SU-DHL-6 (cell line): ENCODE measurements at regions not wholly inside any gene's neighbourhood (a gene's known extent, or its start where the extent isn't known, plus 50 kb on each side); places are given as distances from the start of the nearest gene placed in this dataset.

Experiments
- H2AFZ ChIP-seq: fragments of 200-600 bp; sonication (generic); 2 replicates; pipeline ENCODE4 v1.6.1; 2014; ENCODE audit warnings: low read depth, mild to moderate bottlenecking, moderate library complexity, mixed read lengths, antibody characterized with exemption, low read length; ENCODE audit not compliant: severe bottlenecking
- H3F3A ChIP-seq: fragments of 200-600 bp; shearing (Covaris generic); 2 replicates; pipeline ENCODE4 v1.6.0; 2016; ENCODE audit warnings: antibody characterized with exemption, mild to moderate bottlenecking; ENCODE audit not compliant: insufficient read depth
- H3K27ac ChIP-seq: fragments of 200-600 bp; sonication (generic); 2 replicates; pipeline ENCODE4 v1.5.1; 2016; ENCODE audit warnings: low read depth, mild to moderate bottlenecking, low read length, moderate library complexity, mixed read lengths
- H3K27me3 ChIP-seq: fragments of 200-600 bp; sonication (generic), shearing (Covaris generic); 2 replicates; pipeline ENCODE4 v1.6.0; 2014; ENCODE audit warnings: mild to moderate bottlenecking, low read length
- H3K36me3 ChIP-seq: fragments of 200-600 bp; sonication (generic); 2 replicates; pipeline ENCODE4 v1.6.1; 2014; ENCODE audit warnings: mild to moderate bottlenecking, low read length, mixed read lengths
- H3K4me2 ChIP-seq: fragments of 300-600, 200-600 bp; shearing (Covaris generic), sonication (generic); 2 replicates; pipeline ENCODE4 v1.6.0; 2014; ENCODE audit warnings: low read length, low read depth, mild to moderate bottlenecking; ENCODE audit not compliant: poor library complexity, severe bottlenecking
- H3K4me3 ChIP-seq: fragments of 200-600 bp; sonication (generic); 2 replicates; pipeline ENCODE4 v1.5.1; 2014; ENCODE audit warnings: antibody characterized with exemption, low read length, mild to moderate bottlenecking, mixed read lengths; ENCODE audit not compliant: insufficient read depth, poor library complexity, severe bottlenecking
- H3K79me2 ChIP-seq: fragments of 200-600 bp; sonication (generic); 2 replicates; pipeline ENCODE4 v1.6.1; 2014; ENCODE audit warnings: mild to moderate bottlenecking, low read length, moderate library complexity; ENCODE audit not compliant: insufficient read depth
- H3K9ac ChIP-seq: fragments of 200-600 bp; sonication (generic); 2 replicates; pipeline ENCODE4 v1.7.0; 2014; ENCODE audit warnings: mild to moderate bottlenecking, low read length
- H3K9me2 ChIP-seq: fragments of 200-600 bp; sonication (generic); replicated peaks from 2 replicates; pipeline ENCODE4 v1.6.1; 2014; ENCODE audit warnings: low read length; ENCODE audit not compliant: insufficient read depth
- H3K9me3 ChIP-seq: fragments of 200-600 bp; sonication (generic); 2 replicates; pipeline ENCODE4 v1.6.1; 2014; ENCODE audit warnings: low read length, mixed read lengths; ENCODE audit not compliant: insufficient read depth
- H4K20me1 ChIP-seq: fragments of 200-600 bp; sonication (generic); 2 replicates; pipeline ENCODE4 v1.6.1; 2014; ENCODE audit warnings: low read depth, mild to moderate bottlenecking, antibody characterized with exemption, low read length, moderate library complexity, mixed read lengths
- CTCF ChIP-seq: fragments of 200-600 bp; sonication (generic); IDR thresholded peaks from one replicate; pipeline ENCODE4 v1.5.1; 2017; ENCODE audit warnings: antibody characterized with exemption, mild to moderate bottlenecking, low read length, moderate library complexity; ENCODE audit not compliant: insufficient read depth, poor library complexity, severe bottlenecking
- EZH2phosphoT487 ChIP-seq: fragments of 200-600 bp; sonication (generic), shearing (Covaris generic); conservative IDR thresholded peaks from 2 replicates; pipeline ENCODE4 v1.6.1; 2018; ENCODE audit warnings: mild to moderate bottlenecking, antibody characterized with exemption, low read length, moderate library complexity, mixed read lengths

- Histone ChIP-seq H2AFZ (no peak overlapping the region), H3K79me2 (no peaks in the 10 kb centered on the region), H4K20me1 (no peaks in the 10 kb centered on the region), H3K9me3 (no peaks in the 10 kb centered on the region), H3K9me2 (no peaks in the 10 kb centered on the region), H3K4me2 (no peak overlapping the region), H3F3A (no peaks in the 10 kb centered on the region), H3K4me3 (no peak overlapping the region), H3K36me3 (no peaks in the 10 kb centered on the region), H3K27me3 (0 out of 2 replicates have a peak, but pooled peaks cover 3% of the 10 kb centered on the region), H3K9ac (no peak overlapping the region), H3K27ac (no peak overlapping the region)
- no peak for TF ChIP-seq EZH2phosphoT487
- TF ChIP-seq CTCF, result no peak
Observed at GRCh38 chr5:37940931-37941623, 101.2 kb upstream of the GDNF start.

- Histone ChIP-seq H3K9ac (no peak overlapping the region), H3K27ac (no peak overlapping the region), H3K4me2 (no peak overlapping the region), H3K9me3 (no peaks in the 10 kb centered on the region), H2AFZ (no peak overlapping the region), H3K27me3 (0 out of 2 replicates have a peak, but pooled peaks cover 3% of the 10 kb centered on the region), H3K9me2 (no peaks in the 10 kb centered on the region), H3K36me3 (no peaks in the 10 kb centered on the region), H3F3A (no peaks in the 10 kb centered on the region), H3K79me2 (no peaks in the 10 kb centered on the region), H4K20me1 (no peaks in the 10 kb centered on the region), H3K4me3 (no peak overlapping the region)
- TF ChIP-seq CTCF, result no peak
- TF ChIP-seq EZH2phosphoT487, result no peak
Observed at GRCh38 chr5:37938861-37939260, 99.0 kb upstream of the GDNF start.

- no peaks in the 10 kb centered on the region for H3K36me3 ChIP-seq
- no peaks in the 10 kb centered on the region for H3K79me2 ChIP-seq
- H3K9ac ChIP-seq, result no peak overlapping the region
- no peak overlapping the region for H3K4me2 ChIP-seq
- no peak overlapping the region for H2AFZ ChIP-seq
- H3K4me3 ChIP-seq, result no peak overlapping the region
- H3K27ac ChIP-seq, result no peak overlapping the region
- TF ChIP-seq CTCF, result no peak
- TF ChIP-seq EZH2phosphoT487, result no peak
- no peaks in the 10 kb centered on the region for H3F3A ChIP-seq
- 0 out of 2 replicates have a peak, but pooled peaks cover 3% of the 10 kb centered on the region for H3K27me3 ChIP-seq
- no peaks in the 10 kb centered on the region for H3K9me3 ChIP-seq
- H4K20me1 ChIP-seq, result no peaks in the 10 kb centered on the region
- H3K9me2 ChIP-seq, result no peaks in the 10 kb centered on the region
Observed at GRCh38 chr5:37938076-37938852, 98.4 kb upstream of the GDNF start.
